Superior temporal gyrus (tissue), 1 donor: ENCODE measurements at regions not wholly inside any gene's neighbourhood (a gene's known extent, or its start where the extent isn't known, plus 50 kb on each side); places are given as distances from the start of the nearest gene placed in this dataset.
"Not testable (repeated sequence)": the region's sequence is repeated elsewhere in the genome, so short reads cannot be mapped to it uniquely, and the experiment has no call there.

Experiments used
- DNase-seq: peaks from one replicate; pipeline ENCODE4 v3.0.0-alpha.2; 2016; ENCODE audit errors: extremely low spot score

DNA sequence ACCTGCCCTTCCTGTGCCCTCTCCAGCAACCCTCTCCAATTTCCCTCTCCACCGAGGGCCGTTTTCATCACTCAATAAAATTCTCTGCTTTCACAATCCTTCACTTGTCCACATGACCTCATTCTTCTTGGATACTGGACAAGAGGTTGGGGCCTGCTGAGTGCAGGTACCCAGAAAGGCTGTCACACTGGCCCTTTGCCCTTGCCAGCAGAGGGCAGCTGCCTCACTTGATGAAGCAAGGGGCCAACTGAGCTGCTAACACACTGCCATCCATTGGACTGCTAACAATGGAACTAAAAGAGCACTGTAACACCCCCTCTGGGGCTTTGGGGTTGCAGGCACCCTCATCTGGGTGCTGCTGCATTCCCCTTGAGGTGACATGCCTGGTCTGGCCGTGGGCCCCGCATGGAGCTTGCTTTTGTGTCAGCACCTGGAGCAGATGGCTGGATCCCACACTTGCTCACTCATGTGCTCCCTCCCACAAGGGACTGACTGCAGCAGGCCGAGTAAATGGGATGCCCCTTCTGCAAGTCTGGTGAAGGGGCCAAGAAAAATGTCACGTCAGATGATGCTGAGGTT, 308.1 kb upstream of the ADCY2 start:
- no peak for DNase-seq

DNA sequence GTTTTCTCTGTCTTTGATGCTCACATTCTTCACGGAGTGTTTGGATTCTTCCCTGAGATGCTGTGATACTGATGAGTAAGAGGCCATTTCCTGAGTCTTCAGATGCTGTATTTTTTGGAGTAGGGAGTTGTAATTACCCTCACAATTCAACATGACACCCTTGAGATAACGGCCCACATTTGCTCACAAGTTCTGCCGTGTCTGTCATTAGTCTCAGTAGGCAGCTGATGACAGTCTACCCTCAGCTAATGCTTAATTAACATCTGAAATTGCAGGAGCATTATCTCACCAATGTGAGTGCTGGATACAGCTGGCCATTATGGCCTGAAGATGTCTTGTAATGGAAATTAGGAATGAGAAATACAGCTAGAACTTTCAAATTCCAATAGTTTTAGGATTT, 307.1 kb upstream of the ADCY2 start:
- DNase-seq, result no peak

GRCh38 chr5:7094626-7095025, 301.3 kb upstream of the ADCY2 start:
- no peak for DNase-seq

GRCh38 chr5:7096294-7096693, 299.6 kb upstream of the ADCY2 start:
- DNase-seq, result no peak

- no peak for DNase-seq
These were observed 290.6 kb upstream of the ADCY2 start for GRCh38 chr5:7105358-7105757.

GRCh38 chr5:7117961-7118360, 278.0 kb upstream of the ADCY2 start:
- DNase-seq, result no peak

DNA sequence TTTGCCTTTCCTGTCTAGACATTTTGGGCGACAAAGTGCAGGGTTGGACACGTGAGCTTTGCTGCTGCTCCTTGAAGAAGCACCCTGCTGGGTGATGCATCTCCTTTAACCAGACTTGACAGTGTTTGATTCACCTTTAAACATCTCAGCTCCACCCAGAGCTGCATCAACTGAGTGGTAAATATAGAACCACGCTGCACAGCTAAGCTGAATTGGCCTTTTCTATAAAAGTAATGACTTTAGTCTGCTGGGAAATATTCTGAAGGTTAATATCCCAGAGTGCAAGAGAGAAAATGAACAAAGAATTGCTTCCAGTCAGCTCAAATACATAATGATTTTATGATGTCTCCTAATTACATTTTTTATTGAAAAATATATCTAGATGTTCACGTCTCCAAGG, 264.3 kb upstream of the ADCY2 start:
- DNase-seq, result no peak

GRCh38 chr5:7146886-7147285, 249.1 kb upstream of the ADCY2 start:
- no peak for DNase-seq

DNA sequence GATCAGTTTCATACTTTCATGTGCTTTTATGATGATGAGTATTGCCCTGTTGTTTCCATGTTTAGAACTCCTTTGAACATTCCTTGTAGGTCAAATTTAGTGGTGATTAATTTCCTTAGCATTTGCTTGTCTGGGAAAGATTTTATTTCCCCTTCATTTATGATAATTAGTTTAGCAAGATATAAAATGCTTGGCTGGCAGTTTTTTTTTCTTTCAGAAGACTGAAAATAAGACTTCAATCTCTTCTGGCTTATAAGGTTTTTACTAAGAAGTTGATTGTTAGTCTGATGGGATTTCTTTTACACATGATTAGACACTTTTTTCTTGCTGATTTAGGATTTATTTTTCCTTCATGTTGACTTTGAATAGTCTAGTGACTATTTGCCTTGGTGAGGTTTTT, 238.9 kb upstream of the ADCY2 start:
- no peak for DNase-seq

DNA sequence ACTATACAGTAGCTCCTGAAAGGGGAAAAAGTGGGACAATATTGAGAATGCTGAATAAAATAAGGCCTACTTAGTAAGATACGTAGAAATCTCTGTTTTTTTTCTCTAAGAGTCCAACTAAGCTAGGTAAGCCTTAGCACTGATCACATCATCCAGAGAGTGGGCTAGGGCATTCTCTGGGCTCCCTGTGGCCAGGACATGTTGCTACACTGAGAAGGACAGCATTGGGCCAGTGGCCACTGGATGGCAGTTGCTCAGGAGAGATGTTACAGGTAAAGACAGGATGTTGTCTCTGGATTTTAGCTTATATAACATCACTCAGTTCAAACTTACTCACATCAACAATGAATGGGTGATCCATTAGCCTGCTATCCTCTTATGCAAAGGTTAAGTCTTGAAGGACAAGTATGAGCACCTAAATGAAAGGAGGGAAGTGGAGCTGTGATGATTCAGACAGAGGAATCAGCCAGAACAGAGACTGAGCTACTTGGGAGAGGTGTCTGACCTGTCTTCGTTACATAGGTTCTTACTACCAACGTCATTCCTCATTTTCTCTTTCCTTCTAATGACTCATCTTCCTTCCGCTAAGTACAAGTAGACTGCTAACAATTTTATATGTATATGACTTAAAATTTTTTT, 226.6 kb upstream of the ADCY2 start:
- no peak for DNase-seq

DNA sequence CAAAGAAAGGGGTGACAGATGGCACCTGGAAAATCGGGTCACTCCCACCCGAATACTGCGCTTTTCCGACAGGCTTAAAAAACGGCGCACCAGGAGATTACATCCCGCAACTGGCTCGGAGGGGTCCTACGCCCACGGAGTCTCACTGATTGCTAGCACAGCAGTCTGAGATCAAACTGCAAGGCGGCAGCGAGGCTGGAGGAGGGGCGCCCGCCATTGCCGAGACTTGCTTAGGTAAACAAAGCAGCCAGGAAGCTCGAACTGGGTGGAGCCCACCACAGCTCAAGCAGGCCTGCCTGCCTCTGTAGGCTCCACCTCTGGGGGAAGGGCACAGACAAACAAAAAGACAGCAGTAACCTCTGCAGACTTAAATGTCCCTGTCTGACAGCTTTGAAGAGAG, 225.2 kb upstream of the ADCY2 start:
- DNase-seq, result not testable (repeated sequence)

GRCh38 chr5:7179364-7179763, 216.6 kb upstream of the ADCY2 start:
- no peak for DNase-seq

GRCh38 chr5:7181841-7182240, 214.1 kb upstream of the ADCY2 start:
- DNase-seq, result no peak

DNA sequence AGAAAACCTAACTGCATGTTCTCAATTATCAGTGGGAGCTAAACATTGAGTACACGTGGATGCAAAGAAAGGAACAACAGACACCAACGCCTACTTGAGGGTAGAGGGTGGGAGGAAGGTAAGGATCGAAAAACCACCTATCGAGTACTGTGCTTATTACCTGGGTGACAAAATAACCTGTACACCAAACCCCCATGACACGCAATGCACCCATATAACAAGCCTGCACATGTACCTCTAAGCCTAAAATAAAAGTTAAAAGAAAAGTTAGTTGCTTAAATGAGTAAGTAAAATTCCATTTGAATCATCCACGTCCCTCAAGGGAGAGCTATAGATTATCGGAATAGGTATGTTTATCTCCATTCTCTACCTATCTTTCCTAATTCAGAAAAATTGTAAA, 210.2 kb upstream of the ADCY2 start:
- DNase-seq, result no peak

GRCh38 chr5:7186818-7187217, 209.1 kb upstream of the ADCY2 start:
- DNase-seq, result no peak

DNA sequence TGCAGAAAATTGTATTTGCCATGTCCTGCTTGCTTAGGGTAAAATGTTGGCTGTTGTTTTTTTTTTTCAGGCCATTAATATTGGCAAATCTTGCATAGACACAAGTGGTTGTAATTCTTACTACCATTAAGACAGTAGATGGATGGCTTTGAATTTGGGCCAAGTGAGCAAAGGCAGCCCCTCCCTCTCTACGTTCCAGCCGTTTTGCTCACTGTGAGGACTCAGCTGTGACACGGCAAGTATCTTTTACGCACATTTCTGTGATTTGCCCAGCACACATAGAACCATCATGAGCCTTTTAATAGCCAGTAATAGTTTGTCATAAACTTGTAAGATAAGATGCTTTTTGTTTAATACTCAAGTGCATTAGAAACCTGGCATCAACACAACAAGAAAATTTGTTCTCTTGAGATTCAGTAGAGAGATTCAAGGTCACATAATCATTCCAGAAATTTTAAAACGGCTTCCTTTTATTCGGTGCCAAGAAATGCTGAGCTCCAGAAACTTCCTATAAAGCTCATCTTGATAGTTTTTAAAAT, 205.2 kb upstream of the ADCY2 start:
- no peak for DNase-seq

GRCh38 chr5:7192016-7192415, 203.9 kb upstream of the ADCY2 start:
- DNase-seq, result no peak

DNA sequence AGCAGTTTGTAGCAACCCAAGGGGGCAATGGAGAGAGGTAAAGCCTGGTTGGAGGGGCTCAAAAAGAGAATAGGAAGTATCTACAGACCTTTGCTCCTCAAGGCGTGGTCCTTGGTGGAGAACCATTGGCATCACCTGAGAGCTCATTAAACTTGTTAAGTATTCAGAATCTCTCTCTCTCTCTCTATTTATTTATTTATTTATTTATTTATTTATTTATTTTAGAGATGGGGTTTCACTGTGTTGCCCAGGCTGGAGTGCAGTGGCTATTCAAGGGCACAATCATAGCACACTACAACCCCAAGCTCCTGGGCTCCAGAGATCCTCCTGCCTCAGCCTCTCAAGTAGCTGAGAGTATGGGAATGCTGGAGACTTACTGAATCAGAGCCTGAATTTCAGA, 193.1 kb upstream of the ADCY2 start:
- DNase-seq, result no peak

GRCh38 chr5:7207979-7208378, 188.0 kb upstream of the ADCY2 start:
- DNase-seq, result no peak

DNA sequence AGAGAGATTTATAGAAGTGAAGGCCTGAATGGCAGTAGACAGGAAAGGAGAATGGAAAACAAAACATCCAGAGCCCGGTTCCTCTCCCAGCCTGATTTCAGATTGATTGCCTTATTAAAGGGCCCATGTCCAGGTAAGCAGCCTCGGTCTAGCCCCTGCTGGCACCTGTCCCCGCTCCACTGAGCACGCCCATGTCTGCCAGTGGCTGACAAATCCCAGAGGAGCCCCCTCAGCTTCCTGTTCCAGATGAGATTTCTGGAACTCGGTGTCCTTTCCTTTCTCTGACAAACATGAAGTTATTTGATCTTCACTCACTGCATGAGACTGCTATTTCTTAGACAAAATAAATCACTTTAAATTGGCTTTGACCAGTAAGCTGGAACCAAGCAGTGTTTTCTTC, 187.0 kb upstream of the ADCY2 start:
- DNase-seq, result no peak

DNA sequence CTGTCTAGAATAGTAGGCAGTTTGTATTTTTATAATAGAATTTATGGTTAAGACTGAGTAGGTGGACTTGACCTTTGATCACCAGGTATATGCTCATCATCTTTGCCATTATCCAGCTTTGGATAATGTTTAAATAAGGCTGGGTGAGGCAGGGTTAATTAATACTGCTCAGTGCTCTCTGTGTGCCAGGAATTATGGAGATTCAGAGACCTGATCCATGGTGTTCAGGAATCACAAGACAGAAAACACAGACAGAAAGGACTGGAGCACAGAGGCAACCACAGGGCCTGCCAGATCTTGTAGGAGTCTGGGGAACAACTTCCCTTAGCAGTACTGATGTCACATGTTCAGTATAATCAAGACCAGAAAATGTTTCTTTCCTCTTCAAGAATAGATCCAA, 186.3 kb upstream of the ADCY2 start:
- DNase-seq, result no peak

DNA sequence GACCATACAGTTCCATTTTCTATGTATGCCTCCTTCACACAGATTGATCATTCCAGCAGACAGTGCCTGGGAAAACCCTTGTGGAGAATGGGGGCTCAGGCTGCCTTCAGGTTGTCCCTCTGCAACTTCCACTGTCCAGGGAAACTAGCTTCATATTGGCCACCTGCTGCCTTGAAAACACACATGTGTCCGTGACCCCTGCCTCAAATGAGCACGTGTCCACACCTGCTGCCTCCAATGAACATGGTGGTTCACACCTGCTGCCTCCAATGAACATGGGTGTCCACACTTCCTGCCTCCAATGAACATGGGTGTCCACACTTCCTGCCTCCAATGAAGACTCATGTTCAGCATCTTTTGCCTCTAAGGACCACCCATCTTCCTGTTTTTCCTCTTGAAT, 185.4 kb upstream of the ADCY2 start:
- DNase-seq, result no peak

DNA sequence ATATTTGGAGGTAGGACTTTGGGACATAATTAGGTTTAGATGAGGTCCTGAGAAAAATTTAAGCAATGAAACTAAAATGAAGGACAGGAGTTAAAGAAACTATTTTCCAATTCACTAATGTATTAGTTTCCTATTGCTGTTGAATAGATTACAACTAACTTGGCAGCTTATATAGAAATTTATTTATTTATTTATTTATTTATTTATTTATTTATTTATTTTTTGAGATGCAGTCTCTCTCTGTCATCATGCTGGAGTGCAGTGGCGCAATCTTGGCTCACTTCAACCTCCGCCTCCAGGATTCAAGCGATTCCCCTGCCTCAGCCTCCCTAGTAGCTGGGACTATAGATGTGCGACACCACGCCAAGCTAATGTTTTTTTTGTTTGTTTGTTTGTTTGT, 182.4 kb upstream of the ADCY2 start:
- no peak for DNase-seq

DNA sequence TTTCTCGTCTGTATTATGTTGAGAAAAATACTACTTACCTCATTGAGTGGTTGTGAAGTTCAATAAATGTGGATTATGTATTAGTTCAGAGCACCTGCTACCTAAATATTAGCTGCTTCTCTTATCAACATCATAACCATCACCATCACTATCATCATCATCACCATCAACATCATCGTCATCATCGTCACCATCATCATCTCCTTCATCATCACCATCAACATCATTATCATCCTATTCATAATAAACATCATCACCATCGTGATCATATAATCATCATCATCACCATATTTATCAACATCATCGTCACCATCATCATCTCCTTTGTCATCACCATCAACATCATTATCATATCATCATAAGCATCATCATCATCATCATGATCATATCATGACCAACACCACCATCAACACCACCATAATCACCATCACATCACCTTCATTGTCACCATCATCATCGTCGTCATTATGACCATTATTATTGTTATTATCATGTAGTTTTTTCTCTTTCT, 181.0 kb upstream of the ADCY2 start:
- no peak for DNase-seq
